PC-9 (cell line): ENCODE measurements at regions not wholly inside any gene's neighbourhood (a gene's known extent, or its start where the extent isn't known, plus 50 kb on each side); places are given as distances from the start of the nearest gene placed in this dataset.

ENCODE experiments used
- BruUV-seq: library from RNA; stranded (reverse); fragments of 400-500 nt; replicated peaks from 2 replicates; lab custom pipeline; 2021; lab: Mats Ljungman, UMichigan
- CTCF ChIA-PET: fragments of 300-600 bp; sonication (Branson Sonifier 250); formaldehyde crosslinking; loops from one replicate; lab custom pipeline; 2022; ENCODE audit warnings: antibody characterized with exemption; lab: Charles Lee
- POLR2A ChIA-PET: fragments of 300-600 bp; sonication (Branson Sonifier 250); formaldehyde crosslinking; loops from one replicate; lab custom pipeline; 2022; ENCODE audit warnings: antibody characterized with exemption; ENCODE audit not compliant: unreplicated experiment; lab: Charles Lee
- DNase-seq, 2 experiments: peaks; one replicate each; pipeline versions ENCODE4 v3.0.0 to v3.0.0-alpha.2; 2015 to 2022; ENCODE audit warnings: mixed read lengths in 1 of 2
- H2AFZ ChIP-seq: fragments of 200-600 bp; sonication (generic); 2 replicates; pipeline ENCODE4 v1.8.1; 2017; ENCODE audit warnings: antibody characterized with exemption
- H3F3A ChIP-seq: fragments of 200-600 bp; sonication (generic); 2 replicates; pipeline ENCODE4 v1.8.1; 2017; ENCODE audit warnings: antibody characterized with exemption, mild to moderate bottlenecking, low read depth; ENCODE audit not compliant: insufficient read depth
- H3K27ac ChIP-seq: fragments of 200-600 bp; sonication (generic); 2 replicates; pipeline ENCODE4 v1.6.1; 2016; ENCODE audit warnings: mixed run types
- H3K27me3 ChIP-seq: fragments of 200-600 bp; sonication (generic); 2 replicates; pipeline ENCODE4 v1.6.1; 2016; ENCODE audit warnings: low read depth, mixed run types; ENCODE audit not compliant: insufficient read depth
- H3K36me3 ChIP-seq: fragments of 200-600 bp; sonication (generic); 2 replicates; pipeline ENCODE4 v1.6.1; 2016; ENCODE audit warnings: low read depth, mixed run types
- H3K4me1 ChIP-seq: fragments of 200-600 bp; sonication (generic); replicated peaks from 2 replicates; pipeline ENCODE4 v1.6.1; 2016; ENCODE audit warnings: mixed run types; ENCODE audit not compliant: insufficient read depth
- H3K4me2 ChIP-seq: fragments of 200-600 bp; sonication (generic); 2 replicates; pipeline ENCODE4 v1.6.1; 2017; ENCODE audit warnings: mixed run types
- H3K4me3 ChIP-seq: fragments of 200-600 bp; sonication (generic); 2 replicates; pipeline ENCODE4 v1.6.1; 2016; ENCODE audit warnings: mixed run types
- H3K79me2 ChIP-seq: fragments of 200-600 bp; sonication (generic); 2 replicates; pipeline ENCODE4 v1.6.1; 2017; ENCODE audit warnings: low read depth, mixed run types
- H3K9me2 ChIP-seq: fragments of 200-600 bp; sonication (generic); 2 replicates; pipeline ENCODE4 v1.8.1; 2017; ENCODE audit warnings: mild to moderate bottlenecking; ENCODE audit not compliant: insufficient read depth
- H3K9me3 ChIP-seq: fragments of 200-600 bp; sonication (generic); 2 replicates; pipeline ENCODE4 v1.8.1; 2016; ENCODE audit warnings: low read depth; ENCODE audit not compliant: insufficient read depth
- H4K20me1 ChIP-seq: fragments of 200-600 bp; sonication (generic); 2 replicates; pipeline ENCODE4 v1.8.1; 2017; ENCODE audit not compliant: insufficient read depth
- EZH2 ChIP-seq: fragments of 200-600 bp; sonication (generic); IDR thresholded peaks from 2 replicates; pipeline ENCODE4 v1.8.0; 2017; ENCODE audit warnings: antibody characterized with exemption, low read depth
- intact Hi-C: fragments of 100-400 bp; cut with micrococcal nuclease; formaldehyde crosslinking; loops from one replicate; pipeline ENCODE4 v1.10.0; 2022; ENCODE audit not compliant: unreplicated experiment
- TF ChIP-seq, protein P1 (sequence below): fragments of 200-600 bp; sonication (generic); conservative IDR thresholded peaks from 2 replicates; pipeline ENCODE4 v1.6.1; 2017; ENCODE audit warnings: mixed run types, antibody characterized with exemption, mild to moderate bottlenecking, moderate library complexity

DNA sequence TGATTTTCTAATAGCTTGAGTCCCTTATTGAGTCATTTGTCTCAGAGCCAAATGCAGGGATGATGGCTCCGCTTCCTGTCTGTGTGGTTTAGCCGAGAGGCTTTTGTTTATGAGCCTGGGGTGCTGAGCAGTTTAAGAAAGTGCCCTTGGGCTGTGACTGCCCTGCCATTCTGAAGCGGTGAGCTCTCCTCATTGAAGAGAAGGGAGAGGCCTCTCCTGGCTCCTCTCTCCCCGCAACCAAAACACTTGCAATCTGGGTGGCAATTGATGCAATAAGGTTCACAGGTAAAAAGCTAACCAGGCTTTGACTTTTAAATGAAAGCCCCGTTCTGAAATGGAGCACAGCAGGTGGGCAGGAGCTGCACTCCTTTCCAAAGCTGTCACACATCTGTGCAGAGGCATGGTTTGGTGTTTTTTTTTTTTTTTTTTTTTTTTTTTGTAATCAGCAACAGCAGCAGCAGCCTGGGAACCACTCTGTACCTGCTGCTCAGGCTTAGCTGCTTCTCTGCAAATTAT, 403.7 kb downstream of the SIPA1L2 start:
- H3K9me3 ChIP-seq: no peaks in the 10 kb centered on the region
- no TSS peak for BruUV-seq
- DNase-seq: peak in 1 of 2 experiments; percentile 60
- H3K9me2 ChIP-seq: no peaks in the 10 kb centered on the region
- H3K27me3 ChIP-seq: no peaks in the 10 kb centered on the region
- ChIA-PET POLR2A (no interaction called here), CTCF (no interaction called here)
- H3K27ac ChIP-seq: peak overlapping the region; percentile 30; the same call in 1 of the 2 replicates
- H3K4me1 ChIP-seq: peaks cover 7% of the 10 kb centered on the region; the same call in 1 of the 2 replicates
- H3K4me3 ChIP-seq: no peak overlapping the region
- no peaks in the 10 kb centered on the region for H3K36me3 ChIP-seq
- H3K4me2 ChIP-seq: peak overlapping the region; percentile 44
- intact Hi-C loops: no loop called here
- H3K79me2 ChIP-seq: no peaks in the 10 kb centered on the region
- H3F3A ChIP-seq: peaks cover 9% of the 10 kb centered on the region; the same call in 1 of the 2 replicates
- H2AFZ ChIP-seq: peak overlapping the region; percentile 44; the same call in 1 of the 2 replicates
- H4K20me1 ChIP-seq: no peaks in the 10 kb centered on the region
- TF ChIP-seq EZH2: no peak
- TF ChIP-seq, protein P1, sequence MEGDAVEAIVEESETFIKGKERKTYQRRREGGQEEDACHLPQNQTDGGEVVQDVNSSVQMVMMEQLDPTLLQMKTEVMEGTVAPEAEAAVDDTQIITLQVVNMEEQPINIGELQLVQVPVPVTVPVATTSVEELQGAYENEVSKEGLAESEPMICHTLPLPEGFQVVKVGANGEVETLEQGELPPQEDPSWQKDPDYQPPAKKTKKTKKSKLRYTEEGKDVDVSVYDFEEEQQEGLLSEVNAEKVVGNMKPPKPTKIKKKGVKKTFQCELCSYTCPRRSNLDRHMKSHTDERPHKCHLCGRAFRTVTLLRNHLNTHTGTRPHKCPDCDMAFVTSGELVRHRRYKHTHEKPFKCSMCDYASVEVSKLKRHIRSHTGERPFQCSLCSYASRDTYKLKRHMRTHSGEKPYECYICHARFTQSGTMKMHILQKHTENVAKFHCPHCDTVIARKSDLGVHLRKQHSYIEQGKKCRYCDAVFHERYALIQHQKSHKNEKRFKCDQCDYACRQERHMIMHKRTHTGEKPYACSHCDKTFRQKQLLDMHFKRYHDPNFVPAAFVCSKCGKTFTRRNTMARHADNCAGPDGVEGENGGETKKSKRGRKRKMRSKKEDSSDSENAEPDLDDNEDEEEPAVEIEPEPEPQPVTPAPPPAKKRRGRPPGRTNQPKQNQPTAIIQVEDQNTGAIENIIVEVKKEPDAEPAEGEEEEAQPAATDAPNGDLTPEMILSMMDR: no peak

DNA sequence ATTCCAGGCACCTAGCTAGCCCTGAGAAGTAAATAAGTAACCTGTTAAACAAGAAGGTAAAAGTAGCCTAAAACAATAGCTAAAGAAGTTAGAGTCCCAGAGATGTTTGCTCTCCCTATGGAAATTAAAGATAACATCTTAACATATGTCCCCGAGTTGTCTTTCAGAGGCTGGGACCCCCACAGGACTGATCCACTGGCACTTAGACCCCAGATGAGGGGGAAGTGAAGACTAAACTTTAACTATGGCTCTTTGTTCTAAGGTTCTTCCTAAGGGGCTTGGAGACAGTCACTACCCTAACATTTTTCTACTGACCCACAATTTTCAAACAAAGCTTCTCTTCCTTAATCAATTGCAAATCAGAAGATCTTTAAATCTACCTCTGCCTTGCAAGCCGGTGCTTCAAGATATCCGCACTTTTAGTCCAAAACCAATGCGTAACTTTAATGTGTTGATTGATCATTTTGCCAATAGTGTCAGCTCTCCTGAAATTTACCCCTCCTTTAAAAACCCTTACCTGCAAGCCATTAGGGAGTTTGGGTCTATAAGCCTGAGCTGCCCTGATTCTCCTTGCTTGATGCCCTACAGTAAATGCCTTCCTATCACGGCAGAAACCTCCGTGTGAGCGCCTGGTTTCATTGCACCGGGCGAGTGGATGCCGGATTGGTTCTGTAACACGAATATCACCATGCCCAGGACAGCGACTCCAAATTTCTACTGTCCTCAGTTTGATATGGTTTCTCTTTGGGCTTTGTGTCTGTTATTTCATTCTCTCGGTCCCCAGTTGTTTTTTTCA, 404.4 kb downstream of the SIPA1L2 start:
- H3K36me3 ChIP-seq: no peaks in the 10 kb centered on the region
- no peaks in the 10 kb centered on the region for H4K20me1 ChIP-seq
- H3F3A ChIP-seq: peaks cover 11% of the 10 kb centered on the region; the same call in 1 of the 2 replicates
- H3K27ac ChIP-seq: 0 out of 2 replicates have a peak overlapping the region, but pooled peaks have one; percentile 30
- H3K79me2 ChIP-seq: no peaks in the 10 kb centered on the region
- H3K4me1 ChIP-seq: peaks cover 11% of the 10 kb centered on the region; the same call in 1 of the 2 replicates
- no TSS peak for BruUV-seq
- POLR2A ChIA-PET: no interaction called here
- H3K27me3 ChIP-seq: no peaks in the 10 kb centered on the region
- TF ChIP-seq EZH2: no peak
- TF ChIP-seq, protein P1: no peak
- no peaks in the 10 kb centered on the region for H3K9me2 ChIP-seq
- no peak overlapping the region for H2AFZ ChIP-seq
- H3K4me2 ChIP-seq: peak overlapping the region; percentile 44; the same call in 1 of the 2 replicates
- no peak overlapping the region for H3K4me3 ChIP-seq
- intact Hi-C loops: no loop called here
- H3K9me3 ChIP-seq: no peaks in the 10 kb centered on the region
- DNase-seq: no peak
- CTCF ChIA-PET: no interaction called here

DNA sequence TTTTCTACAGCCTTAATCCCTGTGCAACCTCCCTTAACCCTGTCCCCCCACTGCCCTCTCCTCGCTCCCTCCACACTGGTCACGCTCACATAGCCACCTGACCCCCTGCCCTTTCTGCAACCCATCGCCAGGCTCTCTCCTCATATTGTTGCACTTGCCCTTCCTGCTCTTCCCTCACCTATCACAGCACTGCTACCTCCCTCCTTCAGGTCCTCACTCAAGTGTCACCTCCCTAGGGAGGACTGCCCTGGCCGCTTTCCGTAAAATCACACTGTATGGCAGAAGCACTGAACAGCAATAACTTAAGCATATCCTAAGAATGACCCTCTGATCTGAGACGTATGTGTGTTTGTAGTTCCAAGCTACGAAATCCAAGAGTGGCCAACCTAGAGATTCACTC, 406.0 kb downstream of the SIPA1L2 start:
- Histone ChIP-seq H3K27me3 (no peaks in the 10 kb centered on the region), H3K9me3 (no peaks in the 10 kb centered on the region), H3K9me2 (no peaks in the 10 kb centered on the region), H3K27ac (no peak overlapping the region), H3K4me2 (no peak overlapping the region), H2AFZ (no peak overlapping the region), H3K4me3 (no peak overlapping the region), H3K79me2 (no peaks in the 10 kb centered on the region), H4K20me1 (no peaks in the 10 kb centered on the region), H3F3A (peaks cover 11% of the 10 kb centered on the region; the same call in 1 of the 2 replicates), H3K4me1 (peaks cover 11% of the 10 kb centered on the region; the same call in 1 of the 2 replicates), H3K36me3 (no peaks in the 10 kb centered on the region)
- DNase-seq: no peak
- TF ChIP-seq EZH2: no peak
- TF ChIP-seq, protein P1: no peak
- ChIA-PET POLR2A (no interaction called here), CTCF (no interaction called here)
- BruUV-seq: no TSS peak
- intact Hi-C loops: no loop called here
